Fibroblast of skin of back (primary cell): ENCODE measurements at regions not wholly inside any gene's neighbourhood (a gene's known extent, or its start where the extent isn't known, plus 50 kb on each side); places are given as distances from the start of the nearest gene placed in this dataset.
"Not testable (repeated sequence)": the region's sequence is repeated elsewhere in the genome, so short reads cannot be mapped to it uniquely, and the experiment has no call there.

Experiments
- DNase-seq: peaks from one replicate; pipeline ENCODE4 v3.0.0-alpha.2; 2013

DNA sequence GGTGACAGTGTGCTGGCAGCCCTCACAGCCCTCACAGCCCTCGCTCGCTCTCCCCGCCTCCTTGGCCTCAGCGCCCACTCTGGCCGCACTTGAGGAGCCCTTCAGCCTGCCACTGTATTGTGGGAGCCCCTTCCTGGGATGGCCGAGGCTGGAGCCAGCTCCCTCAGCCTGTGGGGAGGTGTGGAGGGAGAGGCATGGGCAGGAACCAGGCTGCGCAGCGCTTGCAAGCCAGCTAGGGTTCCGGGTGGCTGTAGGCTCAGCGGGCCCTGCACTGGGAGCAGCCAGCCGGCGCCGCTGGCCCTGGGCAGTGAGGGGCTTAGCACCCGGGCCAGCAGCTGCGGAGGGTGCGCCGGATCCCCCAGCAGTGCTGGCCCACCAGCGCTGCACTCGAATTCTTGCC is 177.0 kb downstream of the MSX2 start:
- DNase-seq: no peak

DNA sequence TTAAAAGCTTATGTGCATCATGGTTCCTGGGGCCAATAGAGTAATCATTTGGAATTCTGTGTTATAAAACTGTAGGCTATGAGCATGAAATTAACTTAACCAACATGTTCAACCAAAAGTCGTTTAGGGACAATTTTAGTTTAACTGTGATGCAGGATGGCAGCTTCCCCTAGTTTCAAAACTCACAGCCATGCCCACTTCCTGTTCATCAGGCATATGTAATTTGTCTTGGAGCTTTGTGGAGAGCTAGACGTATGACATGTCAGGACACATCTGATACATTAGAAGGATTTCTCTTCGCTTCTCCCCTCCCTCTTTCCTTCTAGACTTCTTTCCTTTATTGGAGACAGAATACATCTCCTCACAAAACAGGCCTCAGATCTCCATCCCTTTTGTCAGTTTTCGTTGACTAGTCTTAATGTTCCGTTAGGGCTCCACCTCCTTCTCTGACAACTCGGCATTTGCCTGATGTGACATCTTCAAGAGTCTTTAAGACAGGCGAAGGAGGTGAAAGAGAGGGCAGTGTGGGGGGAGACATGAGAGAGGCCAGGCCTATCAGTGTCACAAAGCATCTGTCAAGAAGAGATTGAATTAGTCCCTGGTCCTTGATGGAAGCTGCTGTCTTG is 176.0 kb downstream of the MSX2 start:
- DNase-seq: no peak

DNA sequence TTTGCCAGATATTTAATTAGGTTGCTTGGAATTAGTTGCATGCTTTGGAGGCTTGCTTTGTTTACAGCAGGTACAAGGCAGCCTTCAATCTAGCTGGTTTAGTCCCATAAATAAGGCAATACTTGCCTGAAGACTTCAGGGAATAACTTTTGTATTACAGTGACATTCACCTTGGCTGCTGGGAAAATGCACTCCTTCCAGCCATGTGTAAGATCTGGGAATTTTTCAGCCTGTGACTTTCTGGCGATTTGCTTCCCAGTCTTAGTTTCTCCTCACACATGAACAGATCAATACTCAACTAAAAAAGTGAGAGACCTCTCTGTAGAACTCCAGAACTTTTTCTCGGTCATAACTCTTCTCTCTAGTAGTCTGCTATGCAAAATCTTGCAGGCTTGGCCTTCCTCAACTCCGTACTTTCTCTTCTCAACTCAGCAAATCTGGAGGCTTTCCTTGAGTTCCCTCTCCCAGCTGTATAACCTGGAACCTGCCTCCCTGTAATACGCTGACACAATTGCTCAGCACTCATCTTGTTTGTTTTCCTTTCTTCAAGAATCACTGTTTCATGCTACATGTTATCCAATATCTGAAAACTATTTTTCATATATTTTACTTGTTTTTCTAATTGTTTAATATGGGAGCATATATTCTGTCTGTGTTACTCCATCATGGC is 173.0 kb downstream of the MSX2 start:
- no peak for DNase-seq

DNA sequence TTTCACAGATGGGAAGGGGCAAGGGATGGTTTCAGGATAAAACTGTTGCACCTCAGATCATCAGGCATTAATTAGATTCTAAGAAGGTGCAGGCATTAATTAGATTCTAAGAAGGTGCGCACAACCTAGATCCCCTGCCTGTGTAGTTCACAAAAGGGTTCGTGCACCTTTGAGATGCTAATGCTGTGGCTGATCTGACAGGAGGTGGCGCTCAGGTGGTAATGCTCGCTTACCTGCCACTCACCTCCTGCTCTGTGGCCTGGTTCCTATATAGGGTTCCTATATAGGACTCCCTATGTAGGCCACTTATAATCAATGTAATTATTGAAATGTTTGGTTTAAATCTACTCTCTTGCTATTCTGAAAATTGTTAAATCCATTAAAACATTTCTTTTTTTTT is 171.0 kb downstream of the MSX2 start:
- DNase-seq: no peak

DNA sequence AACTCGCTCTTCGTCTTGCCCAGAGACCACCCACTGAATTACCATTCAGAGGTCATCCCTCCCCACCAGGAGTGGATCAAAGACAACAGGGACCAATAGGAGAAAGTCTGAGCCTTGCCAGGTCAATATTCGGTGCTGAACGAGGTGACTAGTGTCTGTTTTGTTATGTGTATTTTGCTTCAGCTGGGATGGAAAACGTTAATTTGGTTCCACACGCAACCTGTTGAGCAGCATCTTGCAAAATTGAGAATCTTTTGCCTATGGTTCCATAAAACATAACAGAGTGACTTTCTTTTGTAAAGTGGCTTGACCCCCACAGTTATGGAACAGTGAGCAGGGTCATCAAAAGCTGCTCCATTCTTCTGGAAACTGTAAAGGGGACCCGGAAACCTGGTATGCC is 168.4 kb downstream of the MSX2 start:
- no peak for DNase-seq

DNA sequence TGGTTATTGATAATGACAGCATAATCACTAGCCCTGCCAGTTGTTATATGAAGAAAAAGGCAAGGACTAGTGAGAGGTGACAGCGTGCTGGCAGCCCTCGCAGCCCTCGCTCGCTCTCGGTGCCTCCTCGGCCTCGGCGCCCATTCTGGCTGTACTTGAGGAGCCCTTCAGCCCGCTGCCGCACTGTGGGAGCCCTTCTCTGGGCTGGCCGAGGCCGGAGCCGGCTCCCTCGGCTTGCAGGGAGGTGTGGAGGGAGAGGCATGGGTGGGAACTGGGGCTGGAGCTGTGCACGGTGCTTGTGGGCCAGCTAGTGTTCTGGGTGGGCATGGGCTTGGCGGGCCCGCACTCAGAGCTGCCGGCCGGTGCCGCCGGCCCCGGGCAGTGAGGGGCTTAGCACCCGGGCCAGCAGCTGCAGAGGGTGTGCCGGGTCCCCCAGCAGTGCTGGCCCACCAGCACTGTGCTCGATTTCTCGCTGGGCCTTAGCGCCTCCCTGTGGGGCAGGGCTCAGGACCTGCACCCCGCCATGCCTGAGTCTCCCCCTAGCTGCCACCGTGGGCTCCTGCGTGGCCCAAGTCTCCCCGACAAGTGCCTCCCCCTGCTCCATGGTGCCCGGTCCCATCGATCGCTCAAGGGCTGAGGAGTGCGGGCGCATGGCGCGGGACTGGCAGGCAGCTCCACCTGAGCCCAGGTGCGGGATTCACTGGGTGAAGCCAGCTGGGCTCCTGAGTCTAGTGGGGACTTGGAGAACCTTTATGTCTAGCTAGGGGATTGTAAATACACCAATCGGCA is 156.2 kb downstream of the MSX2 start:
- DNase-seq: not testable (repeated sequence)

DNA sequence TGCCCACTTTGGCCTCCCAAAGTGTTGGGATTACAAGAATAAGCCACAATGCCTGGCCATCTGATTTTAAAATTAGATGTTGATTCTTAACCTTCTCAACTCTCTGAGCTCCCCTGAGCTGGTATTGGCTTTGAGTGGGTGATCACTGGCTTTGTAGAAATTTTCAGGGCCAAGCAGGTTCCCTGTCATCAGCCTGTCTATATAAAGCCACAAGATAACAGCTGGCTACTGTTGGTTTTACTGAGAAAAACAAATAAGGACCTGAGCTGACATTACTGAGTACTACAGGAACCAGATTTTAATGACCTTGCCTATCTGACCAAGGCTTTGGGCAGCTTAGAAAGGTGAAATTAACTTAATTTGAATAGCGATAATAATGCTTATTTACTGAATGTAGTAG is 153.6 kb downstream of the MSX2 start:
- no peak for DNase-seq

DNA sequence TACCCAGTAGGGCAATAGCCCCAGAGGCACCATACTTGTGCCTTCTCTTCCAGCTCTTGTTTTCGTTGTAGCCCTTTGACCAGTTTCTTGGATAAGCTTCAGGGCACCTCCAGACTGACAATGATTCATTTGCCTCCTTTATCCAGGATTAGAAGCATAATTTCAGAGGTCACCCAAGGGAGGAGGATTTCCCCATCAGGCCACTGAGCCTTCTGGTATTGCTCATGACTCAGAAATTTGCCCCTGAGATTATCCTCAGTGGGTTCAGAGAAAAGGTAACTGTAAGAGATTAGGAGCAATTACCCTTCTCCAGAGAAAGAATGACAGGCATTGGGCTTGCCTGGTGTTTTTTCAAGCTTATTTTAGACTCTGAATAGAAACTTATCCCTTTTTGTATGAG is 147.9 kb downstream of the MSX2 start:
- no peak for DNase-seq

DNA sequence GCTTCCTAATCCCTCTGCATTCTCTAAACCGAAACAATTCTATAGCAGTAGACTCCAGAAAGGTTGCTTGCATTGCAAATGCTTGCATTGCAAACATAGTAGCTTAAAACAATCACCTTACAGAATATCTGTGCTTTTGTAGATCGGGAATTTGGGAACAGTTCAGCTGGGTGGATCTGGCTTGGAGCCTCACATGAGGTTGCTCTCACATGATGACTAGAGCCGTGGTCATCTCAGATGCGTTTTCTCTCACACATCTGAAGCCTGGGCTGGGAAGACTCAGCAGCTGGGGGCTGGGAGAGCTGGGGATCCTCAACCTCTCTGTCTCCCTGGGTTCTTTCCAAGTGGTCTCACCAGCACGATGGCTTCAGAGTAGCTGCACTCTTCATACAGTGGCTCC is 127.8 kb downstream of the MSX2 start:
- no peak for DNase-seq

DNA sequence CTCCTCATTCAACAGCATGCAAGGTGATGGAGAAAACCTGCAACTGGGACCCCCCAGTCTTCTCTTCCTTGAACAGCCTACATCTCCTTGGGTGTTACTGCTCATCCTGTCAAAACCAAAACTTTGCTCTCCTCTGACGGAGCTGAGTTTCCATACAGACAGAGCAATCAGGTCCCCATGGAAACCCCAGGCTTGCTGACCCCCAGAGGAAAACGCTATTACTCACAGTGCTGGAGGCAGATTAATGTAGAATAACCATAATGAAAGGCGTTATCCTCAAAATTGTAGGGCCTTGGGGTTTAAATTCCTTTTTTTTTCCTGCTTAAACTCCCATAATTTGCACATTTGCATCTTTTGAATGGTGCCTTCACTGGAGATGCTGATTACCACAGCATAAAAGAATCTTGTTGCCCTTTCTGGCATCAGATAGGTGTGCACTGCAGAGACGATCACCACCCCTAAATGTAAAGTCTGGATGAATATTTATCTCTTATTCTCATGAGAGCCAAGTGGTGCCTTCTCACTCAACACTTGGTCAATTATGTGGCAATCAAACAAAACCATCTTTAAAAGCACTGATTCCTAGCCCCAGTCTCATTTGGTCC is 126.3 kb downstream of the MSX2 start:
- no peak for DNase-seq

DNA sequence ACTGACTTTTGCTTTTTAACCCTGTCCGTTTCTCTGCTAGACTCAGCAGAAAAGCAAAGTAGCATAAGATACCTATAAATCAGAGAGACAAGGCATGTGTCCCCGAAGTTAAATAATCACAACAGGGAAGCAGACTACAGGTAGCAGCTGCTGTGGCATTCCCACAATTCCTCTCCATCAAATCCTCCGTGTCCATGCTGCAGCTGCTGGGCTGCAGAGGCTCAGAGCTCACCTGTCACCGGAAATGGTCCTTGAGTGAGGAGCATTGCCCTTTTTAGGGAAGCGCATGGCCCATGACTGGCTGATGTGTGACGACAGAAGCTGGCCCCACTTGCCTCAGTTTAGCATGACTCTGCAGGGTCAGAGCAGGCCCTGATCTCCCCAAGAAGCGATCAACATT is 125.0 kb downstream of the MSX2 start:
- no peak for DNase-seq

DNA sequence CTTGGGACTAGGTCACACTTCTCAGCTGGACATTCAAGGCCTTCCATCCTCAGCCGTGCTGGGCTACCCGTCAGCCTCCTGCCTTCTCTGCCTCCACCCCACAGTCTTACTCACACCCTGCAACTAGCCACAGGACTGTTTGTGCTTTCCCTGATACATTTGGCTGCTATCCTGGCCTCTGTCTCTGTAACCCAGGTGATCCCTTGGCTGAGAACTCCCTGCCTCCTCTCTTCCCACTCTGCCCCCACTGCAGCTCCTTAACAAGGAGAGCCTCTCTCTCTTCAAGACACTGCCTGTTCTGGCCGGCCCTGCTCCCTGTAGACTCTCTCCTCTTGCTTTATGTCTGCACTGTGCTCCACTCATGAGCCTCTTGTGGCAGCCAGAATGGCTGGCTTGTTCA is 120.6 kb downstream of the MSX2 start:
- DNase-seq: no peak

DNA sequence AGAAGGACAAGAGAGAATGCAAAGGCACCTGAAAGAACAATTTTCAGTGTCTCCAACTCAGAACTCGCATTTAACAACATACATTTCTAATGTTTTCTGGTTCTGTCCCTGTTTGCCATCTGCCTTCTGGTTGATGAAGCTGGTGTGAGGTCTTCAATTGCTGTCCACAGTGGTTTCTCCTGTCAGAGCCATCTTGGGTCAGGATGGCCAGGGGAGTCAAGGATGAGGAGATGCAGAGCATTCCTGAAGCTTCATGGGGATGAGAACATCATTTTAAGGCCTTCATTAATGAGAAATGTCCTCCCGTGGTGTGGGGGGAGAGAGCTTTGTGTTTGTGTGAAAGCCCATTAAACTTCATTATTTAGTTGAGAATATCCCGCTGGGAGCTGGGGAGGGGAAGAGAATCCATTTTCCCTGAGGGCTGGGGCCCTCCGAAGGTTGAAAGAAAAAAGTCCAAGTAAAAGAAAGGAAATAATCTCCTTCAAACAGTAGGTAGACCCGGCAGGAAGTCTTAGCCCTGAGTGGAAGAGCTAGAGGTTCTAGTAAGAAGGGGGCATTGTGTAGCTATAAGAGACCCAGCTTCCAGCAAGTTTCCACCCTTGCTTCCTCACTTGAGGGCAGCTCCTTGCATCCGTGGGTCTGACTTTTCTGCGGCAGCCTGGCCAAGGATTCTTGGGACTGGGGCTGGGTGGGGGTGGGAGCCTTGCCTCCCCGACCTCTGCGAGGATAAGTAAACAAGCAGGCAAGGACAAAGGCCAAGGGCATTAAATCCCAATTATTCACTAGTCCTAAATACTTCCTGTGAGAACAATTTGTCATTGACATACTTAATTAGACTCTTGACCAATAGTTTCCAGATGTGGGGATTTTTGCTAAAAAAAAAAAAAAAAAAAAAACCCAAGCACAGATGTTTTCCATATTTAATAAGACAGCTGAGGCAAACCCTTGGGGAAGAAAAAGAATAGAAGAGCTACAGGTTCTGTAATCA is 119.2 kb downstream of the MSX2 start:
- no peak for DNase-seq

DNA sequence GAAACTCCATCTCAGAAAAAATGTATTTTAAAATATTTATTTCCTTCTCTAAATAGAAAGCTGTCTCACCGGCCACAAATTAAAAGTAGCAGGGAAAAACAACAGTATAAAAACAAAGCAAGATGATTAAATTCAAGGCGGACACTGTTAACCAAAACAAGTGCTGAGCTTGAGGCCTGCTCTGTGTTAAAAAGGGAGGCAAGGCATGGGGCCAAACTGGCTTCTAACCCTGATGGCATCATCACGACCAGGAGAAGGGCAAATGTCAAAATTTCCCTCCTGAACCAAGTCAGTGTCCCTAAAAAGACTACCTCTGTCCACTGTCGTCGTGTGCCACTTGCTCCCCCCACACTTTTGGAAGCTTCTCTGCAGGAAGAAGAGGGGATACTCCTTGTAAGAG is 116.1 kb downstream of the MSX2 start:
- no peak for DNase-seq

DNA sequence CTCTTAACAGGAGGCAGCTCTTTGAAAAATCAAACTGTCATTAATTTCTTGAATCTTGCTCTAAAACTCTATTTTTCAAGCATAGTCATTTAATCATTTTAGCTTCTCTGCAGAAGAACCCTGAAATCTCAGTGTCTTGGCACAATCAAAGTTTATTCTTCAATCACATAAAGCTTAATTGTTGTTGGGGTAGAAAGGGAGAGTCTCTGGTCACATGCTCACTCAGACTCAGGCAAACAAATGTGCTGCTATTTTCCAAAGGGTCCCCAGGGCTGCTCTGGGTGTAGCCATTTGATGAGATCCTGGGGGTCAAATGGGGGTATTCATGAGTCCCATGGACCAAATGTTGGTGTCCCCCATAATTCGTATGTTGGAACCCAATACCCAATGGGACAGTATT is 114.8 kb downstream of the MSX2 start:
- no peak for DNase-seq

DNA sequence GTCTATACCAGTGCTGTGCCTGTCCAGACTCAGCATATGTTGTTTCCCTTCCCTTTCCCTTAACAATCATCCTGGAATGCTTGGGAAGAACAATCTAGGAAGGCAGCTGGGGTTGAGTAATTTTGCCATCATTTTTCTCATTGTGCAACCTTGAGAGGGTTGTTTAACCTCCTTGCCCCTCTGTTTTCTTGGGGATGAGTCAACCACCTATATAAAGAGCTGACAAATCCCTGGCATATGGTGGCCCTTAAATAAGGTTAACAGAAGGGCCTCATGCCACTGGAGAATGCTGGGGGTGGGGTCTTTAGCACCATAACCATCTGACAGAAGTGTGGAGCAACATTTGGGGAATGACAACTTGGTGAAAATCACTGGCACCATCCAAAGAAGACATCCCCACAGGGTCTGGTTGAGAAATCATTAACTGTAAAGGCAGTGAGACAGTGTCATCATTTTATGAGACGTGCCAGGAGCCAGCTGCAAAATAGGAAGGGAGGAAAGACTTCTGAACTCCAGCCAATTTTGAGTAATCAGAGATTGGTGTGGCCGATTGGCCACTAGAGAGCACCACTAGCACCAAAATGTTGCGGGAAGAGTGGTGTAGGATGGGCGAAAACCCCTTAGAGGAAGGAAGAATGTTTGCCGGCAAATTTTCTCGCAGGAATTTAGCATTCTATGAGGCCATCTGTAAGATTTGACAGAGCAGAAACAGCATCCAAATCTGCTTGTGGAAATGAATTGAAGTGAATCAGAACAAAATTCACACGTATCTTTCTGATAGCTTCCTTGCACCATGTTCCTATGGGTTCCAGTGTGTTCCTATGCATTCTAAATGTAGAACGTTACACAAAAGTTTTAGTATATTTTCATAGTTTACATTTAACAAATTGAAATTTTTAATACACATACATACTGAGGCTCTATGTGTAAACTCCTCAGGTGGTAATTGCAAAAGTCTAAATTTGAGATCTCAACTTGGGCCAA is 113.8 kb downstream of the MSX2 start:
- peak; percentile 96 for DNase-seq

DNA sequence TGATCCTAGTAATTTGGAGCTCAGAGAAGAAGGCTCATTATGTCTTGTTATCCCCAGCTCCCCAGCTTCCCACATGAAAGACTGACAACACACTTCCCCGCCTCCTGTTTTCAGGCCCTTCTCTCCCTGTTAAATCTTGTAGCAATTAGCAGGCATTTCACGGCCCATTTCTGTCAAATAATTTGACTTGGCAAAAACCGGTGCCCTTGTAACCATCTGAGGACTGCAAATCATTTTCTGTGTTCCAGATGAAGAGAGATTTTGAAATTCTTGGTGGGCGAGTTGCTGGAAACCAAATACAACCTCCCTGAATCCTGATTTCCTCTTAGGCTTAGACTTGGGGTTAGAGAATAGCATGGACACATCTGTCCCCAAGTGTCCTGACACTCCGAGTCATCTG is 109.7 kb downstream of the MSX2 start:
- DNase-seq: peak; percentile 39

DNA sequence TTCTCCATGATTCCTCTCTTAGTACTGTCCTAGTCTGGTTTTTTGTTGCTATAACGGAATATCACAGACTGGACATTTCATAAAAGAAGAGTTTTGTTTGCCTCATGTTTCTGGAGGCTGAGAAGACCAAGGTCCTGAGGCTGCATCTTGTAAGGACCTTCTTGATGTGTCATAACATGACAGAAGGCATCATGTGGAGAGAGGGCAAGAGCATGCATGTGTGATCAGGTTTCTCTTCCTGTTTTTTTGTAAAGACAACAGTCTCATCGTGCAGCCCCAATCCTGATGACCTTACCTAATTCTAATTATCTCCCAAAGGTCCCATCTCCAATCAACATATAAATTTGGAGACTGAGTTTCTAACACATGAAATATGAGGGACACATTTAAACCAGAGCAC is 108.4 kb downstream of the MSX2 start:
- DNase-seq: no peak

DNA sequence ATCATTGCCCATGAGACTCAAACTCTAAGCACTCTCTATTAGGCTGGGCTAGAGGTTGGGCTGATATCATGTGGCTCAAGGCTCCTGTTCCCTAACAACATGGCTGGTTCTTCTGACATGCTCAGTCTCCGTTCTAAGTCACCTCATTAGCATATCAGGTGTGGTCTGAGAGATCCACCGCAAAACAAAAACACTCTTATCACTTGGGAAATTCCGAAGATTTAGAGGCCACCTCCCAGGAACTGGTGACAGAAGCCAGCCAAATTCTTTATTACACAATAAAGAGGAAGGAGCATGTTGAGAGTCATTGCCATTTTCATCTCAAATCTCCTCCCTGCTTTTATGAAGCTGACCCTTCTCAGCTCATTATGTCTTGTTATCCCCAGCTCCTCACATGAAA is 107.6 kb downstream of the MSX2 start:
- DNase-seq: peak; percentile 2

DNA sequence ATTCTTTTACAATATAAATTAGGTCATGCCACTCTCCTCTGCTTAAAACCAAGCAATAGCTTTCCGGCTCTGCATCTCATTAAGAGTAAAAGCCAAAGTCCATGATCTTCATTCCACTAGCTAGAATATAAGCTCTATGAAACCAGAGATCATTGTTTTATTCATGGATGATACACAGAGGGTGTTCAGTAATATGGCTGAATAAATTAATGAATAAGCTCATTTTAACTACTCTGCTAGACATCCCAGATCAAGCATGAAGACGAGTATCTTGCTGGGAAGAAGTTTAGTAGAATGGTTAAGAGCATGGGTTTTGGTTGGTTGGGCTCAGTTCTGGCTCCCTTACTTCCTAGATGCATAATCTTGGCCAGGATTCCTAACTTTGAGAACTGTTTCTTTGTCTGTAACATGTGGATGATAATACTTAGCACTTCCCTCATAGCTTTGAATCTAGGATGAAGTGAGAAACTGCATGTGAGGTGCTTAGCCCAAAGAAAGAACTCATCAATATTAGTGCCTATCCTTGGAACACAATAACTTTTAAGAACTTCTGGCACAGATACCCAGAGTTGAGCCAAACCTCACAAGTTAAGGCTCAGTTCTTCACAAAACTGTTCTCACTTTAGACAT is 106.8 kb downstream of the MSX2 start:
- no peak for DNase-seq

DNA sequence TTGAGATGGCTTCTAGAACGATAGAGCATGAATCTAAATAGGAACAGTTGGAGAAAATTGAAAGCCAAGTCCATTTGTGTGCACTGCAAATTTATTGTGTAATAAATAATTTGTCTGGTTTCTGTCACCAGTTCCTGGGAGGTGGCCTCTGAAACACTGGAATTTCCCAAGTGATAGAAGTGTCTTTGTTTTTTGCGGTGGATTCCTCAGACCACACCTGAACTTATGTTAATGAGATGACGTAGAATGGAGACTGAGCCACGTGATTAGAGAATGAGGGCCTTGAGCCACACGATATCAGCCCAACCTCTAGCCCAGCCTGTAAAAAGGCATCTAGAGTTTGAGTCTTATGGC is 105.1 kb downstream of the MSX2 start:
- DNase-seq: no peak
